ENCODE measurements at regions not wholly inside any gene's neighbourhood (a gene's known extent, or its start where the extent isn't known, plus 50 kb on each side); places are given as distances from the start of the nearest gene placed in this dataset.

GRCh38 chr5:169445191-169445590, 138.4 kb upstream of the SPDL1 start:
- H4K5ac ChIP-seq (ENCODE audit: insufficient read length, low read depth, low read length) = no peak overlapping the region
- no peaks in the 10 kb centered on the region for H3K23me2 ChIP-seq (ENCODE audit: low read depth, low read length)
- H3K4me3 ChIP-seq (ENCODE audit: extremely low read depth in 1 of 4, insufficient read depth in 2 of 4, low read depth in 3 of 4, low read length in 4 of 4) = no peak overlapping the region
- H3K14ac ChIP-seq (ENCODE audit: insufficient read length) = no peak overlapping the region
- no peak overlapping the region for H2BK12ac ChIP-seq (ENCODE audit: low read depth, low read length)
- H3K4me1 ChIP-seq (replicated peaks in 1 of 4; ENCODE audit: control insufficient read depth in 3 of 4, insufficient read depth in 4 of 4, low read length in 3 of 4) = no peaks in the 10 kb centered on the region
- no peaks in the 10 kb centered on the region for H3K79me2 ChIP-seq (ENCODE audit: control insufficient read depth in 1 of 2, insufficient read depth in 2 of 2, low read length in 2 of 2)
- H4K91ac ChIP-seq (replicated peaks; ENCODE audit: insufficient read length, low read length) = no peak overlapping the region
- 100% methylated on average over 1 of the region's 2 CpGs; no CpG with 5 or more reads in 1 of the 2 experiments for WGBS, 2 experiments (ENCODE audit: extremely low coverage in 1 of 2, insufficient coverage in 1 of 2, insufficient read length in 1 of 2, insufficient replicate concordance in 2 of 2, low coverage in 1 of 2, low lambda C conversion rate in 2 of 2, missing lambda C conversion rate in 1 of 2)
- no peak overlapping the region for H3K9ac ChIP-seq (replicated peaks in 1 of 4; ENCODE audit: extremely low read depth in 1 of 4, low read depth in 3 of 4, low read length in 3 of 4)
- H3K9me3 ChIP-seq (ENCODE audit: insufficient read depth in 2 of 2, low read depth in 1 of 2, low read length in 1 of 2) = no peaks in the 10 kb centered on the region
- H4K20me1 ChIP-seq (replicated peaks in 1 of 2; ENCODE audit: control insufficient read depth in 1 of 2, insufficient read depth in 2 of 2, low read length in 2 of 2) = peaks cover 0 to 2% of the 10 kb centered on the region in 2 experiments
- no peak overlapping the region for H3K18ac ChIP-seq (ENCODE audit: extremely low read depth, low read length)
- TF ChIP-seq RXRA (IDR thresholded peaks at IDR 0.05; ENCODE audit: insufficient read depth, low read depth, low read length) (no peak), POLR2A (IDR thresholded peaks at IDR 0.05; ENCODE audit: control extremely low read depth in 1 of 2, low read depth in 2 of 2, low read length in 2 of 2) (no peak), YY1 (IDR thresholded peaks at IDR 0.05; ENCODE audit: low read depth, low read length) (no peak)
- no peak overlapping the region for H2BK15ac ChIP-seq (ENCODE audit: low read length)
- no peak overlapping the region for H3K27ac ChIP-seq (ENCODE audit: low read depth, low read length)
- H2AK5ac ChIP-seq (ENCODE audit: low read depth, low read length) = no peak overlapping the region
- H3K4me2 ChIP-seq (ENCODE audit: insufficient read depth in 1 of 2, low read depth in 2 of 2, low read length in 2 of 2) = no peak overlapping the region
- POLR2A ChIA-PET (ENCODE audit: partially characterized antibody) = no interaction called here
- H3K4ac ChIP-seq (replicated peaks; ENCODE audit: insufficient read length, low read depth, low read length) = no peak overlapping the region
- H2AFZ ChIP-seq (ENCODE audit: low read length) = no peak overlapping the region
- H2BK120ac ChIP-seq (replicated peaks; ENCODE audit: low read depth, low read length) = no peak overlapping the region
- CTCF ChIA-PET (ENCODE audit: partially characterized antibody) = no interaction called here
- H3K23ac ChIP-seq (ENCODE audit: insufficient read length) = no peak overlapping the region
- no peak overlapping the region for H4K8ac ChIP-seq (ENCODE audit: extremely low read depth, insufficient read depth, low read length)
- no peak for FAIRE-seq
- H3K79me1 ChIP-seq (ENCODE audit: low read depth, low read length) = no peaks in the 10 kb centered on the region
- H3K56ac ChIP-seq (replicated peaks; ENCODE audit: insufficient read length, low read depth, low read length) = no peak overlapping the region
- no peak overlapping the region for H2BK20ac ChIP-seq (ENCODE audit: low read length)
- no peak overlapping the region for H2BK5ac ChIP-seq (ENCODE audit: low read depth, low read length)
- H3K27me3 ChIP-seq (replicated peaks in 1 of 4; ENCODE audit: control insufficient read depth in 3 of 4, extremely low read depth in 1 of 4, insufficient read depth in 3 of 4, low read length in 3 of 4) = no peaks in the 10 kb centered on the region; a peak in 2 of 7 replicates
- no peak for DNase-seq (ENCODE audit: low read depth in 1 of 2, low spot score in 2 of 2)
- no peaks in the 10 kb centered on the region for H3K36me3 ChIP-seq (ENCODE audit: control insufficient read depth in 2 of 4, insufficient read depth in 4 of 4, low read length in 3 of 4)

Data from H1 (cell line).